Activated CD8-positive, alpha-beta memory T cell treated with anti-CD3 and anti-CD28 coated beads, Interleukin-2, amount 50 U/mL, for 24 hours (primary cell): ENCODE measurements at regions not wholly inside any gene's neighbourhood (a gene's known extent, or its start where the extent isn't known, plus 50 kb on each side); places are given as distances from the start of the nearest gene placed in this dataset.
"Not testable (repeated sequence)": the region's sequence is repeated elsewhere in the genome, so short reads cannot be mapped to it uniquely, and the experiment has no call there.

Experiments
- DNase-seq: peaks from one replicate; pipeline ENCODE4 v3.0.0-alpha.2; 2020; ENCODE audit errors: extremely low read depth

DNA sequence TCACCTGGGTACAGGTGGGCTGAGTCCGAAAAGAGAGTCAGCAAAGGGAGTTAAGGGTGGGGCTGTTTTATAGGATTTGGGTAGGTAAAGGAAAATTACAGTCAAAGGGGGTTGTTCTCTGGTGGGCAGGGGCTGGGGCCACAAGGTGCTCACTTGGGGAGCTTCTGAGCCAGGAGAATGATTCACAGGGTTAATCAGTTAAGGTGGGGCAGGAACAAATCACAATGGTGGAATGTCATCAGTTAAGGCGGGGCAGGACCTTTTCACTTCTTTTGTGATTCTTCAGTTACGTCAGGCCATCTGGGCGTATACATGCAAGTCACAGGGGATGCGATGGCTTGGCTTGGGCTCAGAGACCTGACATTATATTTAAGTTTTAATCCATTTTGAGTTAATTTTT lies 179.7 kb upstream of the TRPC7 start:
- not testable (repeated sequence) for DNase-seq

GRCh38 chr5:136538534-136538933 lies 173.2 kb upstream of the TRPC7 start:
- no peak for DNase-seq

GRCh38 chr5:136529081-136529480 lies 163.7 kb upstream of the TRPC7 start:
- DNase-seq = no peak

DNA sequence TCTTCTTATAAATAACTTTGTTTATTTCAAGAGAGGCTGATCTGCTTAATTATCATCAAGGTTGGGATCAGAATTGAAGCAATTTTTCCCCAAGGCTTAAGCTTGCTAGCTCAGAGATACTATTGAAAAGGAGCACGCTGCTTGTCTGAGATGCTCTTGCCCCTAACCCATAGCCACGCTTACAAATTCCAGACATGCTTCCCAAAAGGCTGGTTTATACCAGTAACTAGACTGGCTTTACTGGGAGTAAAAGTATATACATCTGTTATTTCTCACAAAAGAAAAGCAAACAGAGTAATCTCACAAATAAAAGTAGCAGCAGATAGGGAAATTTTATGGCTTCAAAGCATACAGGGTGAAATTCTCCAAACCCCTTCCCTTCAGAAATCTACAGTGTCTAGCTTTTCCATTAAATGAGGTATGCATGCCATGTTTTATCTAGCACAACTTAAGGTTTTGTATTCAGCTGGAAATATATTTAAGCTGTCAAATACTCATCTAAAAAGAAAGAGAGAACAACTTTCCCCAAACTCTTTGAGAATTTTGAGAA lies 163.2 kb upstream of the TRPC7 start:
- no peak for DNase-seq

DNA sequence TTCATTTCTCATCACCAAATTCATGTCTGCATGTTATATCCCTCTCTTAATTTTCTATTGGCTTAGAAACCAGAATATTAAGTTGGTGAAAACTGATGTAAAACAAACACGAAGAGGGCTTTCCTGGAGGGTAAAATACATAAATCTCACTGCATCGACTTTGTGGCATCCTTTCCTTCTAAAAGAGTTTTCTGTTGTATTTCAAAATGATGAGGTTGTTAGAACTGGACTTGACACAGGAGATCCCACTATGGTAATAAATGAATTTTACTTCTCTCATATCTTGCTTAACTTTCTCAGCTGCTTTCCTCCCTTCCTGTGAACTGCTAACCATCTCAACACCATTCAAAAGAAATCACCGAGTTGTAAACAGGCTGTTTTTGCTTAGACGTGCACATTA lies 162.0 kb upstream of the TRPC7 start:
- no peak for DNase-seq

DNA sequence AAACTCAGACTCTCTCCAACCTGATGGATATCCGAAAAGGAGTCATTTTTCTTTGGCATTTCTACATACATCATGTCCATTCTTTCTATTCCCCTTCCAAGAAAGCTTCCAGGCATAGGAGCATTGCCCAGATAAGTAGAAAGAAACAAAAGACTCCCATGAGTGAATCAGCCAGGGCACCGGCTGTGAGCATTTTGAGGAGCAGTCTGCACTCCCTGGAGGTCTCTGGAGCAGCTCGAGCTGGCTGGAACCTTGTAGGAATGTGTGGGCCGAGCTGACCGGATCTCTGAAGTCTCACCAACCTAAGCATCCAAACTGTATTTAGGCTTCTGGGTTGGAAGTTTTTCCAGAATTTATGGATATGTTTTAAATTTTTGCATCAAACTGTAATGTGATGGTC lies 161.4 kb upstream of the TRPC7 start:
- no peak for DNase-seq

- no peak for DNase-seq
These were observed 160.7 kb upstream of the TRPC7 start for GRCh38 chr5:136526021-136526420.

- DNase-seq = no peak
These were observed 160.3 kb upstream of the TRPC7 start for GRCh38 chr5:136525597-136525996.

GRCh38 chr5:136522217-136522956 lies 157.0 kb upstream of the TRPC7 start:
- no peak for DNase-seq

DNA sequence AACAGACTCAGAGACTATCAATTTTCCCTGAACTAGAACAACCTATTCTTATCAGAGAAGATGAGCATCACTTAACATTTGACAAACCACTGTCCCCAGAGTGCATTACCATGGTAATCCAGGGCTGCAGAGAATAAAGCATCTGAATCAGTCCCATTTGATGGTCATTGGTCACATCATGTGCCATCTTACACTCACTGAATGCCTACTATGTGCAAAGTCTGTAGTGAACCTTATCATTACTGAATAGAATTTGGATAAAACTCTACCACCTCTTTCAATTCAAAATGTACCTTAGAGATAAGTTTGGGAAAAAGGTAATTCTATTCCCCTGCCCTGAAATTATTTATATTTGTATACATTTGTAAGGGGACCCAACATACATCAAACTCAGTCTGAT lies 156.4 kb upstream of the TRPC7 start:
- no peak for DNase-seq

GRCh38 chr5:136518814-136519213 lies 153.5 kb upstream of the TRPC7 start:
- DNase-seq = no peak

DNA sequence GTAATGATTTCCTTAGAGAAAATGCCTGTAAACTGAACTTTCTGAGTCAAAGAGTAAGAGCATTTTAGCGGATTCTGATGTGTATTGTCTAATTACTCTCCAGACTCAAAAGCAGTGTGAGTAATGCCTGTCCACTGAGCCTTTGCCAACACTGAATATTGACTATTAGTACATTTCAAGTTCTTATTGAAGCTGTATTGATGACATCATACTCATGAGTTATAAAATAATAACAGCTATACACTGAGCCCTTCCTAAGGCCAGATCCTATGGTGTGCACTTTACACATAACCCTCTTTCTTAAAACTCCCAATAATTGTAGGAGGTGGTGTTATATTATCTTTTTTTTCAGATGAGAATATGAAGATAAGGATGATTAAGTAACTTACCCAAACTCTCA lies 152.8 kb upstream of the TRPC7 start:
- DNase-seq = no peak

GRCh38 chr5:136517755-136518154 lies 152.4 kb upstream of the TRPC7 start:
- no peak for DNase-seq

DNA sequence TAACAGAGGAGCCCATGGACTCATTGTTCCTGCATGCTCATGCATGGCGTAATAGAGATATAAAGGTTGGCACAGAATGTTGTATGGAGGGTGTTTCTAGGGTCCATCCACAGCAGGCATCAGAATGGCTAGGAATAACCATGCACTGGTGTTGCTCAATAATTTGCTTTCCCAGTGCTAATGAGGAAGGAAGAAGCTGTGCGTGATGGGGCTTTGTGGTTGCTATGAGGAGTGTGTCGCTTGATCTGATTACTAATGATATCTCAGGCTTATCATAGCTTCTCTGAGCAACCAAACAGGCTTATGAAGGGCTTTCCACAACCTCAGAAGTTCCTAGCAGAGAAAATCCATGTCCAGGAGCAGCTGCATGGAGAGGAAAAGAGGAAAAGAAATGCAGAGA lies 151.3 kb upstream of the TRPC7 start:
- no peak for DNase-seq

DNA sequence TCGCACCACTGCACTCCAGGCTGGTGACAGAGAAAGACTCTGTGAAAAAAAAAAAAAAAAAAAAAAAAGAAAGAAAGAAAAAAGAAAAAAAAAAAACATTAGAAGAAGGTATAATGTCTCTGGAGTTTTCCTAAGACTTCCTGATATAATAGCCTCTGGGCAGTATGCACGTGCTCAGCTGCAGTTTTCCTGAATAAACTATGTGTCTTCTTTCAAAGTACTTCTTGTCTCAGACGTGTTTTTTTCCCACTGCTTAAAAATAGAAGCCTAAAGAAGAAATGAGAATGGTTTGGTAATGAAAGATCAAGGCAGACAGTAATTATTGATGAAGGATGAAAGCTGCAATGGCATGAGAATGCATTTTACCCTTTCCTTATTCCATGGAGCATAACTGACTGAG lies 148.1 kb upstream of the TRPC7 start:
- no peak for DNase-seq

DNA sequence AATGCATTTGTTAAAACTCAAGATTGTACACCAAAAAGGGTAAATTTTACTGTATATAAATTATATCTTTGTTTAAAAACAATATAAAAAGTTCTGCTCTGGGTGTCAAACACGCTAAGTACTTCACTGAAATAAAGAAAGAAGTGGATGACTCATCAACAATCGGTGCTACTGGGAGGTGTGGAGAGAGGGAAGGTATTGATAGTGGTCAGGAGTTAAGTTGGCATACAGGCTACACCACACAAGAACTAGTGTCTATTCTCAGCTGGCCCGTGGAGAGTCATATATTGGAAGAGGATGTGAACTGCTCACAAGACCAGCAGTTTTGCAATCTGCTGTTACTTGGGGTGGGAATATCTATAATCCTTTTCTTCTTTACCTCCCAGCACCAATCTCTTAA lies 145.7 kb upstream of the TRPC7 start:
- DNase-seq = no peak

DNA sequence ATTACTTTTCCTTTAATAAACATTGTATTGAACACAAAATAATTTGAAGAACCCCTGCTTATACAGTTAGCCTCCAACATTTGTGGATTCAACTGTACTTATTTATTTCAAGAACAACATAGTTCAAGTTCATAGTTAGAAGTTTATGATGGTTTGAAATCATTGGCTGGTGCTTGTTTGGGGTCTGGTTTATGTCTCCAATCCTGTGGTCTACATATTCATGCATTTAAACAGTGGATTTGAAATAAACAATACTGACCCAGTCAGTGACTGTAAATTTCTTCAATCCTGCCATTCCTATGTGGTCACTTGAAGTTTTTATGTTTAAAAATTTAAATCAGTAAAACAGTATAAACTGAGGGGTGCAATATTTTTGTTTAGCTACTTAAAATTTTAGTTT lies 145.1 kb upstream of the TRPC7 start:
- DNase-seq = no peak

DNA sequence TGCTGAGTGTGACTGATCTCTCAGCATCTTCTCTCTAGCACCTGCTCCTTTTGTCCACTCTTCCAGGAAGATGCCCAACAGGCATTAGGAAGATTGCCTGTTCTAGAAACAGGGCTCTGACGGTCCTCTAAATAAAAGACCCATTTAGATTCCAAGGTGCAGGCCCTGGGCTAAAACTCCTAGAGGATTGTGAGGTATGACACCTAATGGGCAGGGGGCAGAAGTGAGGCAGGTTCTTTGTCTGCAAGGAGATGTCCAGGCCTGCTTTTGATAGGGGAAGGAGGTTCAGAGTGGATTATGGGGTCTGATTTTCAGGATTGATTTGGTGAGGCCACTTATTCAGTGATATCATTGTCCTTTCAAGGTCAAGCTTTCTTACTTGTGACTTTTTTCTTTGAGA lies 140.8 kb upstream of the TRPC7 start:
- DNase-seq = no peak

DNA sequence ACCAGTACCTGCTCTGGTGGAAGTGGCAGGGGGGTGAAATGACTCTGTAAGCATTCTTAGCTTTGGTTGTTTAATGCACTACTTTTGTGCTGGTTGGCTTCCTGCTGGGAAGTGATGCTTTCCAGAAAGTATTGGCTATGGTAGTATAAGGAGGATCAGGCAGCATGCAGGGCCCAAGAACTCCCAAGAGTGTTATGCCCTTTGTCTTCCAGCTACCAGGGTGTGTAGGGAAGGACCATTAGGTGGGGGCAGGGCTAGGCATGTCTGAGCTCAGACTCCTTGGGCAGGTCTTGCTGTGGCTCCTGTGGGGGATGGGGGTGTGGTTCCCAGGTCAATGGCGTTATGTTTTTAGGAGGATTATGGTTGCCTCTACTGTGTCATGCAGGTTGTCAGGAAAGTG lies 135.8 kb upstream of the TRPC7 start:
- no peak for DNase-seq

- DNase-seq = no peak
These were observed 127.2 kb upstream of the TRPC7 start for GRCh38 chr5:136492587-136492986.

DNA sequence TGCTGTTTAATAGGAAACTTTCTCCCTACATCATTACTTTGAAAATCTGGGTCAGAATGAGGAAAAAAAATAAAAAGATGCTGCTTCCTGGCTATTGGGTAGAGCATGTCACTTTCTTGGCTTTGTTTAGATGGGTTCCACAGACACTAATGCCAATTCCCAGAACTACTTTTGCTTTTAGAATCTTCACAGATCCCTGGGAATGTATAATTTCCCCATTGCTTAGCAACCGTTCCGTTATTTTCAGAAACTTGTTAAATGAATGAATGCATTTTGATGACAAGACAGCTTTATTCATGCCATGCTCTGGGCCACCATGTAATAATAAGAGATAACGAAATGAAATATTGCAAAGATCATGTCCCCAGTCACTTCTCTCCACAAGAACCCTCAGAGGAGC lies 126.5 kb upstream of the TRPC7 start:
- DNase-seq = no peak

GRCh38 chr5:136484808-136485325 lies 119.5 kb upstream of the TRPC7 start:
- no peak for DNase-seq

DNA sequence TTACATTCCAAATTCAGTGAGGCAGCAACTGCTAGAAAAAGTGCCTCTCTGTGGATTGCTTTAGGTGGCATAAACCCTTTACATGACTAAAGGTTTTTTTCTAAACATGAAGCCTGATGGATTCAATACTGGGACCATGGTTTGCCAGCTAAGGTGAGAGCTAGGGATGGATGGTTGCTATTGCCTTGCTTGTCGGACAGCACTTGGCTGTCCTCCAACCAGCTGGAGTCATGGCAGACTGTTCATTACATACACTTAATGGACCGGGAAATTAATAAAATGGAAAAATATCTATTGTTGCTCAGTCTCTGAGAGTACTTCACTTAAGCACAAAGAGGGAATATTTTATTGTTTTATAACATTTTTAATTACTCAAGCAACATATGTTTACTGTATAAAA lies 116.9 kb upstream of the TRPC7 start:
- no peak for DNase-seq

DNA sequence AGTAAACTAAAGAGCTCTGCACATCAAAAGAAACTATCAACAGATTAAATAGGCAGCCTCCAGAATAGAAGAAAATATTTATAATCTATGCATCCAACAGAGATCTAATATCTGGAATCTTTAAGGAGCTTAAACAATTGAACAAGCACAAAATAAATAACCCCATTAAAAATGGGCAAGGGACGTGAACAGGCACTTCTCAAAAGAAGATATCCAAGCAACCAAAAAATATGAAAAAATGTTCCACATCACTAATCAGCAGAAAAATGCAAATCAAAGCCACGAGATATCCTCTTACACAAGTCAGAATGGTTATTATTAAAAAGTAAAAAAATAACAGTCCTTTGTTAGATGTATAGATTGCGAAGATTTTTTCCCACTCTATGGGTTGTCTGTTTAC lies 109.1 kb upstream of the TRPC7 start:
- DNase-seq = no peak
